ENCODE measurements at regions not wholly inside any gene's neighbourhood (a gene's known extent, or its start where the extent isn't known, plus 50 kb on each side); places are given as distances from the start of the nearest gene placed in this dataset.

- no peak overlapping the region for H3K27ac Mint-ChIP-seq
- H3K4me3 Mint-ChIP-seq (ENCODE audit: low read depth), result no peak overlapping the region
- DNase-seq (ENCODE audit: low spot score), result no peak
- H3K36me3 Mint-ChIP-seq (ENCODE audit: low read depth), result no peaks in the 10 kb centered on the region
- H3K4me1 Mint-ChIP-seq (ENCODE audit: low read depth), result no peaks in the 10 kb centered on the region
- no peaks in the 10 kb centered on the region for H3K27me3 Mint-ChIP-seq (ENCODE audit: low read depth)
- H3K9me3 Mint-ChIP-seq, result peaks cover 8% of the 10 kb centered on the region
- intact Hi-C loops (cut with micrococcal nuclease), result no loop called here
Observed at GRCh38 chr5:126097876-126098275, 325.3 kb upstream of the GRAMD2B start.

GRCh38 chr5:126098330-126099017, 324.7 kb upstream of the GRAMD2B start:
- no peaks in the 10 kb centered on the region for H3K27me3 Mint-ChIP-seq (ENCODE audit: low read depth)
- peaks cover 8% of the 10 kb centered on the region for H3K9me3 Mint-ChIP-seq
- DNase-seq (ENCODE audit: low spot score), result no peak
- intact Hi-C loops (cut with micrococcal nuclease), result no loop called here
- no peak overlapping the region for H3K4me3 Mint-ChIP-seq (ENCODE audit: low read depth)
- H3K27ac Mint-ChIP-seq, result no peak overlapping the region
- H3K4me1 Mint-ChIP-seq (ENCODE audit: low read depth), result no peaks in the 10 kb centered on the region
- no peaks in the 10 kb centered on the region for H3K36me3 Mint-ChIP-seq (ENCODE audit: low read depth)

- DNase-seq (ENCODE audit: low spot score), result no peak
- intact Hi-C loops (cut with micrococcal nuclease), result no loop called here
- H3K36me3 Mint-ChIP-seq (ENCODE audit: low read depth), result no peaks in the 10 kb centered on the region
Observed at GRCh38 chr5:126099077-126099476, 324.1 kb upstream of the GRAMD2B start.

GRCh38 chr5:126100767-126101166, 322.4 kb upstream of the GRAMD2B start:
- no peaks in the 10 kb centered on the region for H3K4me1 Mint-ChIP-seq (ENCODE audit: low read depth)
- no peaks in the 10 kb centered on the region for H3K27me3 Mint-ChIP-seq (ENCODE audit: low read depth)
- intact Hi-C loops (cut with micrococcal nuclease), result no loop called here
- H3K36me3 Mint-ChIP-seq (ENCODE audit: low read depth), result no peaks in the 10 kb centered on the region
- no peak overlapping the region for H3K4me3 Mint-ChIP-seq (ENCODE audit: low read depth)
- H3K9me3 Mint-ChIP-seq, result peaks cover 8% of the 10 kb centered on the region
- DNase-seq (ENCODE audit: low spot score), result no peak
- no peak overlapping the region for H3K27ac Mint-ChIP-seq

More at GRCh38 chr5:126099077-126099476, 324.1 kb upstream of the GRAMD2B start:
- no peaks in the 10 kb centered on the region for H3K4me1 Mint-ChIP-seq (ENCODE audit: low read depth)
- H3K27me3 Mint-ChIP-seq (ENCODE audit: low read depth), result no peaks in the 10 kb centered on the region
- H3K4me3 Mint-ChIP-seq (ENCODE audit: low read depth), result no peak overlapping the region
- H3K9me3 Mint-ChIP-seq, result peaks cover 8% of the 10 kb centered on the region
- H3K27ac Mint-ChIP-seq, result no peak overlapping the region

- no peak overlapping the region for H3K4me3 Mint-ChIP-seq (ENCODE audit: low read depth)
- H3K4me1 Mint-ChIP-seq (ENCODE audit: low read depth), result no peaks in the 10 kb centered on the region
- H3K36me3 Mint-ChIP-seq (ENCODE audit: low read depth), result no peaks in the 10 kb centered on the region
- H3K9me3 Mint-ChIP-seq, result peaks cover 4% of the 10 kb centered on the region
- no peak overlapping the region for H3K27ac Mint-ChIP-seq
- H3K27me3 Mint-ChIP-seq (ENCODE audit: low read depth), result no peaks in the 10 kb centered on the region
- no peak for DNase-seq (ENCODE audit: low spot score)
- intact Hi-C loops (cut with micrococcal nuclease), result no loop called here
Observed at GRCh38 chr5:126101901-126102300, 321.3 kb upstream of the GRAMD2B start.

GRCh38 chr5:126103050-126103449, 320.2 kb upstream of the GRAMD2B start:
- Mint-ChIP-seq H3K36me3 (ENCODE audit: low read depth) (no peaks in the 10 kb centered on the region), H3K4me3 (ENCODE audit: low read depth) (no peak overlapping the region), H3K27me3 (ENCODE audit: low read depth) (no peaks in the 10 kb centered on the region), H3K9me3 (peaks cover 4% of the 10 kb centered on the region), H3K27ac (no peak overlapping the region), H3K4me1 (ENCODE audit: low read depth) (no peaks in the 10 kb centered on the region)
- DNase-seq (ENCODE audit: low spot score), result no peak
- intact Hi-C loops (cut with micrococcal nuclease), result no loop called here

GRCh38 chr5:126103868-126104267, 319.3 kb upstream of the GRAMD2B start:
- peaks cover 4% of the 10 kb centered on the region for H3K9me3 Mint-ChIP-seq
- no peaks in the 10 kb centered on the region for H3K27me3 Mint-ChIP-seq (ENCODE audit: low read depth)
- no peak overlapping the region for H3K27ac Mint-ChIP-seq
- DNase-seq (ENCODE audit: low spot score), result no peak
- no peak overlapping the region for H3K4me3 Mint-ChIP-seq (ENCODE audit: low read depth)
- intact Hi-C loops (cut with micrococcal nuclease), result no loop called here
- no peaks in the 10 kb centered on the region for H3K4me1 Mint-ChIP-seq (ENCODE audit: low read depth)
- H3K36me3 Mint-ChIP-seq (ENCODE audit: low read depth), result no peaks in the 10 kb centered on the region

- no peaks in the 10 kb centered on the region for H3K36me3 Mint-ChIP-seq (ENCODE audit: low read depth)
- H3K4me3 Mint-ChIP-seq (ENCODE audit: low read depth), result no peak overlapping the region
- H3K27me3 Mint-ChIP-seq (ENCODE audit: low read depth), result no peaks in the 10 kb centered on the region
- H3K27ac Mint-ChIP-seq, result no peak overlapping the region
- intact Hi-C loops (cut with micrococcal nuclease), result no loop called here
- no peak for DNase-seq (ENCODE audit: low spot score)
- peaks cover 4% of the 10 kb centered on the region for H3K9me3 Mint-ChIP-seq
- no peaks in the 10 kb centered on the region for H3K4me1 Mint-ChIP-seq (ENCODE audit: low read depth)
Observed at GRCh38 chr5:126104341-126104740, 318.9 kb upstream of the GRAMD2B start.

- intact Hi-C loops (cut with micrococcal nuclease), result no loop called here
- H3K36me3 Mint-ChIP-seq (ENCODE audit: low read depth), result no peaks in the 10 kb centered on the region
- H3K4me3 Mint-ChIP-seq (ENCODE audit: low read depth), result no peak overlapping the region
- DNase-seq (ENCODE audit: low spot score), result no peak
- H3K4me1 Mint-ChIP-seq (ENCODE audit: low read depth), result no peaks in the 10 kb centered on the region
- H3K27ac Mint-ChIP-seq, result no peak overlapping the region
- H3K27me3 Mint-ChIP-seq (ENCODE audit: low read depth), result no peaks in the 10 kb centered on the region
- H3K9me3 Mint-ChIP-seq, result peaks cover 4% of the 10 kb centered on the region
Observed at GRCh38 chr5:126104951-126105350, 318.3 kb upstream of the GRAMD2B start.

GRCh38 chr5:126106029-126106428, 317.2 kb upstream of the GRAMD2B start:
- no peak for DNase-seq (ENCODE audit: low spot score)
- no peaks in the 10 kb centered on the region for H3K4me1 Mint-ChIP-seq (ENCODE audit: low read depth)
- no peak overlapping the region for H3K4me3 Mint-ChIP-seq (ENCODE audit: low read depth)
- no peaks in the 10 kb centered on the region for H3K36me3 Mint-ChIP-seq (ENCODE audit: low read depth)
- H3K9me3 Mint-ChIP-seq, result peaks cover 3% of the 10 kb centered on the region
- intact Hi-C loops (cut with micrococcal nuclease), result no loop called here
- H3K27ac Mint-ChIP-seq, result no peak overlapping the region
- no peaks in the 10 kb centered on the region for H3K27me3 Mint-ChIP-seq (ENCODE audit: low read depth)

- Mint-ChIP-seq H3K27me3 (ENCODE audit: low read depth) (no peaks in the 10 kb centered on the region), H3K4me1 (ENCODE audit: low read depth) (no peaks in the 10 kb centered on the region), H3K36me3 (ENCODE audit: low read depth) (no peaks in the 10 kb centered on the region), H3K27ac (no peak overlapping the region), H3K4me3 (ENCODE audit: low read depth) (no peak overlapping the region), H3K9me3 (peaks cover 7% of the 10 kb centered on the region)
- intact Hi-C loops (cut with micrococcal nuclease), result no loop called here
- DNase-seq (ENCODE audit: low spot score), result no peak
Observed at GRCh38 chr5:126107381-126107780, 315.8 kb upstream of the GRAMD2B start.

GRCh38 chr5:126108470-126108869, 314.7 kb upstream of the GRAMD2B start:
- Mint-ChIP-seq H3K27me3 (ENCODE audit: low read depth) (no peaks in the 10 kb centered on the region), H3K4me1 (ENCODE audit: low read depth) (no peaks in the 10 kb centered on the region), H3K27ac (no peak overlapping the region), H3K4me3 (ENCODE audit: low read depth) (no peak overlapping the region), H3K9me3 (peaks cover 9% of the 10 kb centered on the region), H3K36me3 (ENCODE audit: low read depth) (no peaks in the 10 kb centered on the region)
- intact Hi-C loops (cut with micrococcal nuclease), result no loop called here
- DNase-seq (ENCODE audit: low spot score), result no peak

GRCh38 chr5:126115059-126115629, 308.1 kb upstream of the GRAMD2B start:
- H3K4me3 Mint-ChIP-seq (ENCODE audit: low read depth), result no peak overlapping the region
- H3K27ac Mint-ChIP-seq, result no peak overlapping the region
- intact Hi-C loops (cut with micrococcal nuclease), result no loop called here
- DNase-seq (ENCODE audit: low spot score), result no peak
- no peaks in the 10 kb centered on the region for H3K4me1 Mint-ChIP-seq (ENCODE audit: low read depth)
- H3K27me3 Mint-ChIP-seq (ENCODE audit: low read depth), result no peaks in the 10 kb centered on the region
- peaks cover 18% of the 10 kb centered on the region for H3K9me3 Mint-ChIP-seq
- H3K36me3 Mint-ChIP-seq (ENCODE audit: low read depth), result no peaks in the 10 kb centered on the region

Data from activated T-helper 2 cell treated with anti-CD3 and anti-CD28 coated beads, Interferon-gamma antibody, Interleukin-2, Interleukin-4, amounts not matched to agents 10 μg/mL and 5 μg/mL and 100 μg/mL, durations not matched to agents 14 hours and 24 hours and 36 hours (primary cell).